ENCODE measurements at regions not wholly inside any gene's neighbourhood (a gene's known extent, or its start where the extent isn't known, plus 50 kb on each side); places are given as distances from the start of the nearest gene placed in this dataset.
A peak's percentile ranks its signal among the peaks of the same experiment; 100 is the strongest.

- intact Hi-C loops (cut with micrococcal nuclease) = no loop called here
- CTCF ChIA-PET = no interaction called here
These were observed 716.0 kb upstream of the STXBP6 start for GRCh38 chr14:25765909-25766308.

More at GRCh38 chr14:25765909-25766308, 716.0 kb upstream of the STXBP6 start:
- H2BK5ac ChIP-seq (ENCODE audit: low read depth, low read length, poor library complexity, severe bottlenecking) = no peak overlapping the region
- ATAC-seq (ENCODE audit: low read depth) (no peak), DNase-seq (no peak)
- no peak overlapping the region for H4K91ac ChIP-seq (ENCODE audit: insufficient read depth, low read depth, low read length)
- no peak overlapping the region for H3K4me3 ChIP-seq (ENCODE audit: insufficient read depth, low read depth, low read length)
- H3K4me1 ChIP-seq (ENCODE audit: control insufficient read depth, insufficient read depth, low read length) = no peaks in the 10 kb centered on the region
- H3K9me1 ChIP-seq (ENCODE audit: insufficient read depth, low read length) = no peaks in the 10 kb centered on the region
- no peak overlapping the region for H2AK5ac ChIP-seq (ENCODE audit: low read depth, low read length)
- H3K23ac ChIP-seq (ENCODE audit: low read depth, low read length) = no peak overlapping the region
- H2BK15ac ChIP-seq (ENCODE audit: low read depth, low read length) = no peak overlapping the region
- dilution Hi-C loops (cut with HindIII; ENCODE audit: low sequenced_read_pairs, unreplicated experiment) (no loop called here), in situ Hi-C loops (cut with MboI; ENCODE audit: low sequenced_read_pairs) (no loop called here)
- H2BK120ac ChIP-seq (ENCODE audit: low read depth, low read length) = no peak overlapping the region
- no peak overlapping the region for H3K4ac ChIP-seq (ENCODE audit: low read depth, low read length)
- no peak overlapping the region for H3K56ac ChIP-seq (ENCODE audit: extremely low read depth, insufficient read depth, low read length)
- BruUV-seq (replicated peaks) = no TSS peak
- no peak overlapping the region for H3K9ac ChIP-seq (ENCODE audit: low read depth, low read length)
- H4K5ac ChIP-seq (ENCODE audit: low read depth, low read length) = no peak overlapping the region
- no peaks in the 10 kb centered on the region for H3K9me3 ChIP-seq (ENCODE audit: control insufficient read depth, insufficient read depth, low read length)
- no CpG with 5 or more reads among the region's 3 CpGs for WGBS, 2 experiments (ENCODE audit: extremely low coverage in 2 of 2, insufficient read length in 1 of 2)
- H3K4me2 ChIP-seq (ENCODE audit: low read depth, low read length) = no peak overlapping the region
- TF ChIP-seq RFX5 (IDR thresholded peaks at IDR 0.05; ENCODE audit: low read depth, low read length) = no peak
- TF ChIP-seq RAD21 (IDR thresholded peaks at IDR 0.05; ENCODE audit: low read length) = no peak
- TF ChIP-seq NFE2L2 (IDR thresholded peaks at IDR 0.05; ENCODE audit: low read depth, low read length) = no peak
- no peak for TF ChIP-seq CTCF (conservative IDR thresholded peaks at IDR 0.05; ENCODE audit: low read depth, low read length)
- TF ChIP-seq MAFK (IDR thresholded peaks at IDR 0.05; ENCODE audit: low read depth, low read length) = peak; percentile 66
- H3K36me3 ChIP-seq (ENCODE audit: control insufficient read depth, insufficient read depth, low read length) = no peaks in the 10 kb centered on the region
- H2AFZ ChIP-seq (replicated peaks; ENCODE audit: low read length, poor library complexity) = no peak overlapping the region
- no peak overlapping the region for H3K18ac ChIP-seq (ENCODE audit: low read depth, low read length)
- no peaks in the 10 kb centered on the region for H3K79me1 ChIP-seq (ENCODE audit: low read depth in 1 of 2, low read length in 2 of 2)
- no peak overlapping the region for H4K8ac ChIP-seq (ENCODE audit: low read depth in 2 of 2, low read length in 2 of 2)
- H3K27me3 ChIP-seq (ENCODE audit: control insufficient read depth, insufficient read depth, low read length) = no peaks in the 10 kb centered on the region
- H3K14ac ChIP-seq (replicated peaks; ENCODE audit: low read depth, low read length) = no peak overlapping the region
- POLR2A ChIA-PET (ENCODE audit: unreplicated experiment) = no interaction called here
- H2AK9ac ChIP-seq (replicated peaks; ENCODE audit: low read depth, low read length, poor library complexity) = no peak overlapping the region
- no peaks in the 10 kb centered on the region for H4K20me1 ChIP-seq (ENCODE audit: insufficient read depth, low read length)
- no peak overlapping the region for H2BK20ac ChIP-seq (ENCODE audit: low read depth, low read length)
- H3K27ac ChIP-seq (ENCODE audit: insufficient read depth, low read length) = no peak overlapping the region
